ENCODE measurements at regions not wholly inside any gene's neighbourhood (a gene's known extent, or its start where the extent isn't known, plus 50 kb on each side); places are given as distances from the start of the nearest gene placed in this dataset.

- Histone ChIP-seq H3K9me3 (ENCODE audit: control insufficient read depth in 4 of 4, low read length in 3 of 4) (no peaks in the 10 kb centered on the region), H3K36me3 (ENCODE audit: control insufficient read depth in 4 of 4, insufficient read depth in 3 of 4, low read depth in 1 of 4, low read length in 3 of 4) (no peaks in the 10 kb centered on the region), H3K9ac (ENCODE audit: low read depth in 1 of 2, low read length in 2 of 2) (no peak overlapping the region), H3K27ac (ENCODE audit: low read depth in 1 of 2, low read length in 2 of 2) (no peak overlapping the region), H3K27me3 (ENCODE audit: control insufficient read depth in 4 of 4, insufficient read depth in 4 of 4, low read length in 3 of 4) (no peaks in the 10 kb centered on the region), H3K4me3 (ENCODE audit: low read depth in 1 of 3, low read length in 3 of 3) (no peak overlapping the region), H3K4me1 (ENCODE audit: control insufficient read depth in 4 of 4, insufficient read depth in 4 of 4, low read length in 3 of 4) (no peaks in the 10 kb centered on the region)
- DNase-seq (ENCODE audit: low spot score): no peak
- no peak for TF ChIP-seq MAX (IDR thresholded peaks at IDR 0.05)
- TF ChIP-seq HNF4A (conservative IDR thresholded peaks at IDR 0.05): no peak
- TF ChIP-seq JUND (IDR thresholded peaks at IDR 0.05): no peak
- 87% methylated on average over 1 of the region's 1 CpG for WGBS
Measured at GRCh38 chr12:89834676-89835075, 126.0 kb upstream of the ATP2B1 start.

- no peak overlapping the region for H3K9ac ChIP-seq (ENCODE audit: low read depth in 1 of 2, low read length in 2 of 2)
- WGBS: 89% methylated on average over 1 of the region's 1 CpG
- H3K36me3 ChIP-seq (ENCODE audit: control insufficient read depth in 4 of 4, insufficient read depth in 3 of 4, low read depth in 1 of 4, low read length in 3 of 4): no peaks in the 10 kb centered on the region
- TF ChIP-seq FOXA1 (IDR thresholded peaks at IDR 0.05) (no peak), TAF1 (conservative IDR thresholded peaks at IDR 0.05) (no peak), RXRA (IDR thresholded peaks at IDR 0.05) (no peak)
- H3K27ac ChIP-seq (ENCODE audit: low read depth in 1 of 2, low read length in 2 of 2): no peak overlapping the region
- H3K4me3 ChIP-seq (ENCODE audit: low read depth in 1 of 3, low read length in 3 of 3): no peak overlapping the region
- no peaks in the 10 kb centered on the region for H3K9me3 ChIP-seq (ENCODE audit: control insufficient read depth in 4 of 4, low read length in 3 of 4)
- no peaks in the 10 kb centered on the region for H3K27me3 ChIP-seq (ENCODE audit: control insufficient read depth in 4 of 4, insufficient read depth in 4 of 4, low read length in 3 of 4)
- H3K4me1 ChIP-seq (ENCODE audit: control insufficient read depth in 4 of 4, insufficient read depth in 4 of 4, low read length in 3 of 4): no peaks in the 10 kb centered on the region
- DNase-seq (ENCODE audit: low spot score): no peak
Measured at GRCh38 chr12:89833337-89834252, 125.0 kb upstream of the ATP2B1 start.

- Histone ChIP-seq H3K27me3 (ENCODE audit: control insufficient read depth in 4 of 4, insufficient read depth in 4 of 4, low read length in 3 of 4) (no peaks in the 10 kb centered on the region), H3K27ac (ENCODE audit: low read depth in 1 of 2, low read length in 2 of 2) (no peak overlapping the region), H3K4me3 (ENCODE audit: low read depth in 1 of 3, low read length in 3 of 3) (no peak overlapping the region), H3K36me3 (ENCODE audit: control insufficient read depth in 4 of 4, insufficient read depth in 3 of 4, low read depth in 1 of 4, low read length in 3 of 4) (no peaks in the 10 kb centered on the region), H3K9me3 (ENCODE audit: control insufficient read depth in 4 of 4, low read length in 3 of 4) (no peaks in the 10 kb centered on the region), H3K4me1 (ENCODE audit: control insufficient read depth in 4 of 4, insufficient read depth in 4 of 4, low read length in 3 of 4) (no peaks in the 10 kb centered on the region), H3K9ac (ENCODE audit: low read depth in 1 of 2, low read length in 2 of 2) (no peak overlapping the region)
- DNase-seq (ENCODE audit: low spot score): no peak
- TF ChIP-seq ATF3 (IDR thresholded peaks at IDR 0.05) (no peak), FOXA1 (IDR thresholded peaks at IDR 0.05) (no peak), ZBTB33 (IDR thresholded peaks at IDR 0.05) (no peak), MAX (IDR thresholded peaks at IDR 0.05) (no peak), NR2F2 (IDR thresholded peaks at IDR 0.05) (no peak), CTCF (IDR thresholded peaks at IDR 0.05; ENCODE audit: low read depth, low read length, missing input control) (no peak), REST (IDR thresholded peaks at IDR 0.05) (no peak), JUND (IDR thresholded peaks at IDR 0.05) (no peak)
- WGBS: 68% methylated on average over 2 of the region's 2 CpGs
Measured at GRCh38 chr12:89832336-89832735, 123.7 kb upstream of the ATP2B1 start.
